Inflammatory macrophage treated with lipopolysaccharide for 4 hours (primary cell): ENCODE measurements at regions not wholly inside any gene's neighbourhood (a gene's known extent, or its start where the extent isn't known, plus 50 kb on each side); places are given as distances from the start of the nearest gene placed in this dataset.
"Not testable (repeated sequence)": the region's sequence is repeated elsewhere in the genome, so short reads cannot be mapped to it uniquely, and the experiment has no call there.

Experiments used
- DNase-seq: peaks from one replicate; pipeline ENCODE4 v3.0.0-alpha.2; 2020

DNA sequence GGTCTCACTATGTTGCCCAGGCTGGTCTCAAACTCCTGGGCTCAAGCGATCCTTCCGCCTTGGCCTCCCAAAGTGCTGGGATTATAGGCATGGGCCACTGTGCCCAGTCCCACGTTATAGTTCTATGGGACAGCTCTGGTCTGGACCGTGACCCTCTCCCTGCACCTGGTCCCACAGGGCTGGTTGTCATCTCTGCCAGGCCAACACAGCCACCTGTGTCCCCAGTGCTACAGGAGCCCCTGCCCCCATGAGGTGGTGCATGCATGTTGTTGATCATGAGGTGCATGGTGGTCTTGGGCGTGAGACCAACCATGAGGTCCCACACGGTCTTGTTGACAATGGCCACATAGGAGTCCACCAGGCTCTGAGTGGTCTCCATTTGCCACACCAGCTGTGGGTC lies 51.0 kb upstream of the UBE2Q2 start:
- not testable (repeated sequence) for DNase-seq

DNA sequence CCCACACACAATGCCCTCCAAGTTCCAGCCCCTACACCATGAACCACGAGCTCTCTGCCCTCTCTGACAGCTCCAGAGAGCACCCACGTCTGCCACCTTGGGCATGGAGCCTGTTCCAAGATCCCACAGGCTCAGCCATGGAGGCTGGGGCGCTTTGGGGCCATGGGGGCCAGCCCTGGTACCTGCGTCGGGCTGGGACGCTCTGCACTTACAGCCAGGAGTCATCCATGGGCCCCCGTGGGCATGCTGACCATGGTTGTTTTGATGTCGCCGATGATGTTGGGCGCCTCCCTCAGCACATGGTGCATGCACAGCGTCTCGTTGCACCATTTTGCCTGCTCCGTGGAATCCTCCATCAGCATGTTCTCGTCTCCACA lies 51.9 kb upstream of the UBE2Q2 start:
- DNase-seq, result no peak

DNA sequence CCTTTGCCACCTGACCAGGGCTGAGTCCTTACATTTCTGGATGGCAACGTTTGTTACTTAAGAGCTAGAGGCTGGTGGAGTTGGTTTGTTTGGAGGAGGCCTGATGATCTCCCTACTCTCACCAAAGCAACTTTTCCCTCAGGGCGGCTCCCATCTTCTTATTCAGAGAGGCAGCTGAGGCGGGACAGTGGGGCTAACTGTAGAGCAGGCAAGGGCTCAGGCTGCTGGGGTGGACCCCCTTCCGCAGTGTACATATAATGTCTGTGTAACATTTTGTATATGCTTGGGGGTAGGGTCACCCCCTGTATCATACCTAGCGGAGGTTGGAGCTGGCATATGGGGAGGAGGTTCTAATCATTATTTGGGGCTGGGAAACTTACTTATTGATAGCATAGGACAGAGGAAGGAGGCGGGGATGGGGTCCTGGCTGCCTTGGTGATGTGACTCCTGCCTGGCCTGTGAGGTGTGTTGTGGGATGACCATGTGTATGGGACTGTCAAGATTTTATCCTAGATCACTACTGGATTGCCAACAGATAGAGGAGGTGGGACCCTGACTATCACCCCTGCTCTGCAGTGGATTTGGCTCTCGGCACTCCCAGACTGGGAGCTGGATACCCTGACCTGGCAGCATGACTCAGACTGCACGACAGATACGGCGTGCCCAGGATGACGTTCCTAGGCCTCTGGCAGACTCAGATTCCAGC lies 52.5 kb upstream of the UBE2Q2 start:
- DNase-seq, result no peak

DNA sequence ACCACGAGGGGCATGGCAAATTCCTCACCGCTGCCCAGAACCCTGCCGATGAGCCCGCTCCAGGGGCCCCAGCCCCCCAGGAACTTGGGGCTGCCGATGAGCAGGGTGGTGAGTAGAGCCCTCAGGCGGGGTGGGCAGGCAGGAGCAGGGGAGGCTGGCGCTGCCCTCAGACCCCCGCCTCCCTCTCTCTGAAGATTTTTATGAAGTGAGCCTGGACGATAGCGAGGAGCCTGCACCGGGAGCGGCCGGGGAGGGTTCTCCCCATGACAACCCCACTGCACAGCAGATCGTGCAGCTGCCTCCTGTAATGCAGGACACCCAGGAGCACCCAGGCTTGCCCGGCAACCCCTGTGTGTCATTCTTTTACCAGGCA lies 56.7 kb upstream of the UBE2Q2 start:
- DNase-seq, result no peak

DNA sequence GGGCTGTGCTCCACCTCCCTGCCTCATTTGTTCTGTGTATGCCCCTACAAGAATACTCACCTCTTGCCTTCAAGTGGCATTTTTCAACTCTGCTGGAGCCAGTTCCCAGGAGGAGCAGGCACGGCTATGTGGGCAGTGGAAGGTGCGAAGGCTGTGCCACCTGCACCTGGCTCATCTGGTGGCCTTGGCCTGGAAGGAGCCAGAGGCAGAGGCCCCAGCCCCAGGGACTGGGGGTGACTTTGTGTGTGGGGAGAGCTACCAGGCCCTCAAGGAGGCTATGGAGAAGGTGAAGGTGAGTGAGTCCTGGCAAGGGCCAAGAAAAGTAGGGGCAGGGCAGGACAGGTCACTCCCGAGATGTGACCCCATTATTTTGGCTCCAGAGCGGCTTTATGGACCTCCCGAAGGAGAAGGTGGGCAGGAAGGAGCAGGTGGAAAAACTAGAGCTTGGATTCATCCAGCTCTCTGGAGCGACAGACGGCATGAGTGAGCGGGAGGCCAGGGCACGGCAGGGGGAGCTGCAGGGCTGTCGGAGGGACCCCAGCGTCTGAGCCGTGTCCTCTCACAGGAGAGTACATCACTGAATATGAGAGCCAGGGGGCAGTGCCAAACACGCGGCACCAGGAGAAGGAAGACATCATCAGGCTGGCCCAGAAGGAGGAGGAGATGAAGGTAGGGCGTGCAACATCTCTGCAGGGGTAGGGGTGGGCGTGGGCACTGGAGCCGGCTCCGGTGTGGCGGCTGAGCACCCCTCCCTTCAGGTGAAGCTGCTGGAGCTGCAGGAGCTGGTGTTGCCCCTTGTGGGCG lies 57.3 kb upstream of the UBE2Q2 start:
- DNase-seq, result no peak

DNA sequence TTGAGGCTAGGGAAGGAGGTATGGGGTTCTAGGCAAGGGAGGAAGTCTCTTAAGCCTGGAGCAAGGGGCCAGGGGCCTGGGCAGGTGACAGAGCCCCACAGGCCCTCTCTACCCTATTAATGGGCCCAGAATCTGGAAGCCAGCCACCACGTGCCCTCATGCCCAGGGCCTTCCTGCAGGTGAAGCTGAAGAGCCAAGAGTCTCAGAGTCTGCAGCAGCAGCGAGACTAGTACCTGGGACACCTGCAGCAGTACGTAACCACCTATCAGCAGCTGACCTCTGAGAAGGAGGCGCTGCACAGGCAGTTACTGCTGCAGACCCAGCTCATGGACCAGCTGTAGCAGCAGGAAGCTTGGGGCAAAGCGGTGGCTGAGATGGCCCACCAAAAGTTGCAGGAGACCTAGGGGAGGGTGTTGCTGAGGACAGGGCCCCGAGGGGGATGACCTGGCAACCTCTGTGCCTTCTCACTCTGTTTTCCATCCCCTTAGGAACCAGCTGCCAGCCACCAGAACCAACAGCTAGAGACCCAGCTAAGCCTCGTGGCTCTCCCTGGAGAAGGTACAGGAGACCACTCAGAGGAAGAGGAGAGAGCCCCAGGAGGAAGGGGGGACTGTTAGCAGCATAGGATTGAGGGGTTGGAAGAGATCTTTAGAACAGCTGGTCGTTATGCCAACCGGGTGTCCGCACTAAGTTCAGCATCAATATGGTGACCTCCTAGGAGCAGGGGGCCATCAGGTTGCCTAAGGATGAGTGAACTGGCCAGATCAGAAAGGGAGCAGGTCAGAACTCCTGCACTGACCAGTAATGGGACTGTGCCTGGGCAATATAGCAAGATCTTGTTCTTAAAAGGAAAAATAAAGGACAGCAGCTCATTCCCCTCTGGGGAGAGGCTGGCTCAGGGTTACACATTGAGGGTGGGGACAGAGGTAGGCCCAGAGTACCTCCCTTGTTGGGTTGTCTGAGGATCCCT lies 58.5 kb upstream of the UBE2Q2 start:
- not testable (repeated sequence) for DNase-seq

DNA sequence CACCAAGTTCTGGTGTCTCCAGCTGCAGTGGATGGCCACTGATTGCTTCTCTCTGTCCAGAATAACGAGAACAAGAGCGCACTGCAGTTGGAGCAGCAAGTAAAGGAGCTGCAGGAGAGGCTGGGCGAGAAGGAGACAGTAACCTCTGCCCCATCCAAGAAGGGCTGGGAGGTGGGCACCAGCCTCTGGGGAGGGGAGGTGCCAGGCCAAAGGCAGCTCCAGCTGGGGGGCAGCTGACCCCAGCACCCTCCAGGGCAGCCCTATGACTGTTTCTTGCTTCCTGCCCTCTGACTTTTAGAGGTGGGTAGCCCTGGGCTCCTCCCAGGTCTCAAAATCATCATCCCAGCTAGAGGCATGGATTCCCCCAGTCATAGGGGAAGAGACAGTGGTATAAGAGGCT lies 59.7 kb upstream of the UBE2Q2 start:
- DNase-seq, result not testable (repeated sequence)

DNA sequence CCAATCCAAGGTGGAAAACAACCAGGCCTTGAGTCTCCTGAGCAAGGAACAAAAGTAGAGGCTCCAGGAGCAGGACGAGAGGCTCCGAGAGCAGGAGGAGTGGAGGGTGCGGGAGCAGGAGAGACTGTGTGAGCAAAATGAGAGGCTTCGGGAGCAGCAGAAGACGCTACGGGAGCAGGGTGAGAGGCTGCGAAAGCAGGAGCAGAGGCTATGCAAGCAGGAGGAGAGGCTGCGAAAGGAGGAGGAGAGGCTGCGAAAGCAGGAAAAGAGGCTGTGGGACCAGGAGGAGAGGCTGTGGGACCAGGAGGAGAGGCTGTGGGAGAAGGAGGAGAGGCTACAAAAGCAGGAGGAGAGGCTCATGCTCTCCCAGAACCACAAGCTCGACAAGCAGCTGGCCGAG lies 60.3 kb upstream of the UBE2Q2 start:
- no peak for DNase-seq

DNA sequence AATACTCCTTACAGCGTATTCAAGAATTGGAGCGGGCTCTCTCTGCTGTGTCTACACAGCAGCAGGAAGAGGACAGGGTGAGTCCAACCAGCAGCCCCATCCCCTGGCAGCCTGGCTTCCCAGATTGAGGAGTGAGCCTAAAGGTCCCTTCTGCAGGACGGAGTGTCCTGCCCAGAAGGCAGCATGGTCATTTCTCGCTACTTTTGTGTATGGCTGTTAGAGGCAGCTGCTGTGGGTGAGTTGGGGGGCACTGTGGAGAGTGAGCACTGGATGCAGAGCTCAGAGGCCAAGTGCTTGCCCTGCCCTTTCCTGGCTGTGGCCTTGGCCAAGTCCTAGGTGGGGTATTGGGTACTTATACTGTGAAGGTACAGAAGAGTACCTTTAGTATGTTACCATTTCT lies 62.3 kb upstream of the UBE2Q2 start:
- DNase-seq, result not testable (repeated sequence)

DNA sequence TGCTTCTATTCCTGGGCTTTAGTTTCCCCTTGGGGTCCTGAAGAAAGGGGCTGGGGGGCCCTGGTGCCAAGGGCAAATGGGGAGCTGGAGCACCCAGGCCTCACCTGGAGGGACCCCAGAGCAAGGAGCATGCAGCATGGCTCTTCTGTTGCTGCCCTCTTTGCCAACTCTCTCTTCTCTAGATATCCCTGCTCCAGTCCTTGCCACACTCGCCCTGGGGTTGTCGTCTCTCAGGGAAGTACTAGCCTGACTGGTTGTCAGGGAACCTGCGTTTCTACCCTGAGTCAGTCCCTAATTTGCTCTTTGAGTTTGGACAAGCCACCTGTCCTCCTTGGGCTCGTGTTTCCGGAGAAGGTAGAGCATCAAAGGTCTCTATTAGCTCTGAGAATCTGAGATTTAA lies 63.7 kb upstream of the UBE2Q2 start:
- no peak for DNase-seq

DNA sequence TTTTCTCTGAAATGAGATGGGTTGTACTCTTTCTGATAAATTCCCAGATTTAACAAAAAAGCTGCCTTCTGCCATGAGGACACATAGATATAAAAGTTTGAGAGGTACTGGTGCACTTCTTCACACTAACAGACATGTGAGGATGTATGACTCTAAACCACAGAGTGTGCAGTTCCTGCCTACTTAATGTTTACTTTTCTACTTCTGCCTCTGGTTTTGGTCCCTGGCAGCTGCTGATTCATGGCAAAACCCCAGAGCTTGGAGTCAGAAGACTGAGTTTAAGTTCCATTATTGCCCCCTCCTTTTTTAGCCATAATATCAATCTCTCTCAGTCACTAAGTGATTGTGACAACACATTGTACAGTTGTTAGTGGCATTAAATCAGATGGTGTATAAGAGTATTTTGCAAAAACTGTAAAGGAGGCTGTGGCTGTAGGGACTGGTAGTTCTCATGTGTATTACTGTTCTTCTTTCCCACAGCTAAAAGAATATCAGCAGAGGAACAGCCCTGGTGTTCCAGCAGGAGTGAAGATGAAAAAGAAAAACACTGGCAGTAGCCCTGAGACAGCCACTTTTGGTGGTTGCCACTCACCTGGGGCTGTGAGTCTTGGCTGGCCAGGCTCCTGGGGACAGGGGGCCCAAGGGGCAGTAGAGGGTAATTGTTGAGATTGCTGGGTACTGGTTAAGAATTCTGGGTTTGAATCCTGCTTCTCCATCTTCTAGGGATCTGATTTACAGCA lies 64.4 kb upstream of the CSPG4 start:
- DNase-seq, result peak; percentile 40

DNA sequence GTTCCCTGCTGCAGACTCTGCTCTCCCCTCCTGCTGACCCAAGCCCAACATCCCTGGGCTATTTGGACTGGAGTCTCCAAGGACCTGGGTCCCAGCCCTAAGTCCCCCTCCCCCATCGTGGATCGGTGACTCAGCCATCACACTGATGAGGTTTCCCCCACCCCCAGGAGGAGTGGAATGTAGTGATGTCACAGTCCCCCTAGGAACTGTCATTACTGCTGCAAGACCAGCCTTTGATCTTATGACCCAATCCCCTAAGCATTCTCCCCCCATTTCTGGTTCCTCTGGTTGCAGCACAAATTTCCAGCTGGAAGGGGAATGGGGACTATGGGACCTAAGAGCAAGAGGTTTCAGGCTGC lies 63.4 kb upstream of the CSPG4 start:
- peak; percentile 9 for DNase-seq

DNA sequence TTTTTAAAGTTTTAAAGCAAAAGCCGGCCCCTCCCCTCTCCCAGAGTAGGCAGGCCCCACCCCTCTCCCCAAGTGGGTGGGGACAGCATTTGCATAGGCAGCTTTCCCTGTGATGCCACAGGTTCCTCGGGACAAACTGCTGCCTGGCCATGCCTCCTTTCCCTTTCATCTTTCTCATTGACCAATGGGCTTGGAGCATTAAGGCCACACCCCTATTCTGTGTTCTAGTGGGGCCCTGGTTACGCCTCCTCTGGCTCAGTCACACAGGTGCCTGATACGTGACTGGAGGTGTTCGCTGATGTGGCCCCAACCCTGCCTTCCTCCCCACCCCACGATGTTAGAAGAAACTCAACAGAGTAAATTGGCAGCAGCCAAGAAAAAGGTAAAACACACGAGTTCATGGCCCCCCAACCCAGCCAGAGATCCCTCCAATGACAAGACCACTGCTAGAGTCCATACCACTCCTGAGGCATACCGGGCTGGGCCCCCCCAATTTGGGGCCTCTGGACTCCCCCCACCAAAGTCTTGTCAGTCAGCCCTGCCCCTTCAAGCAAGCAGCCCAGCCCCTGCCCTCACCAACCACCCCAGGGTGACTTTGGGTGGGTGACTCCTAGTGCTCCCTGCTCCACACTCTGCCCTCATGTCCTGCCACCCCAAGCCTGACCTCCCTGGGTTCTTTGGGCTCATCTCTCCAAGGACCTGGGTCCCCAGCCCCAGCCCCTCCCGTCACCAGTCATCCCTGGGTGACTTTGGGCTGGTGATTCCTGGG lies 62.8 kb upstream of the CSPG4 start:
- no peak for DNase-seq

DNA sequence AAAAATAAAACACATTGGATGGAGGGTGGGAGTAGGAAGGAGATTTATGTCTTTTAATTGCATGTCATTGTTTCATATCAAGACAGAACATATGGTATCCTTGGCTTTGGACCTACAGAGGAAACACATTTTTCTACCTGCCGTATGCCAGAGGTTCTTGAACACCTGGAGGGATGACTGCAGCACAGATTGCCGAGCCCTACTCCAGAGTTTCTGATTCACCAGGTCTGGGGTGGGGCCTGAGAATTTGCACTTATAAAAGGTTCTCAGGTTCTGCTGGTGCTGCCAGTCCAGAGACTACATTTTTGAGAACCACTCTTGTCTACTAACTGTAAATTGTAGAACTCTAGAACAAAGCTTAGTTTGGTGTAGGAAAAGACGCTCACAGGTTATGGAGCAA lies 61.3 kb upstream of the CSPG4 start:
- DNase-seq, result not testable (repeated sequence)

DNA sequence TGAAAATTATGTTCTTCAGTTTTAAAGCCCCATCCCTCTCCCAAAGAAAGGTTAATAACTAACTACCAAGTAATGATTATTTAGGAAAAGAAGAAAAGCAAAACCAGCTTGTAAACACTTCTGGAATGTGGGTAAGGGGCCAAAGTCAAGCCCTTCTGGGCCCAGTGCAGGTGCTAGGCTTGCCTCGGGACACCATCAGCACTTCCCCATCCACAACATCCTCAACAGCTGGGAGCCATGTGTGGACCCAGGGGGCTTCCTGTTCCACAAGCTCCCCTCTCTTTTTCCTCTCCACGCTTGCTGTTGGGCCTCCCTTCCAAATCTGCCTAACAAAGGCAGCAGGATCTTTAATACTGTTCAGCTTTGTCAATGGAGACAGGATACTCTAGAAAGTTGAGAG lies 58.4 kb upstream of the CSPG4 start:
- DNase-seq, result not testable (repeated sequence)

DNA sequence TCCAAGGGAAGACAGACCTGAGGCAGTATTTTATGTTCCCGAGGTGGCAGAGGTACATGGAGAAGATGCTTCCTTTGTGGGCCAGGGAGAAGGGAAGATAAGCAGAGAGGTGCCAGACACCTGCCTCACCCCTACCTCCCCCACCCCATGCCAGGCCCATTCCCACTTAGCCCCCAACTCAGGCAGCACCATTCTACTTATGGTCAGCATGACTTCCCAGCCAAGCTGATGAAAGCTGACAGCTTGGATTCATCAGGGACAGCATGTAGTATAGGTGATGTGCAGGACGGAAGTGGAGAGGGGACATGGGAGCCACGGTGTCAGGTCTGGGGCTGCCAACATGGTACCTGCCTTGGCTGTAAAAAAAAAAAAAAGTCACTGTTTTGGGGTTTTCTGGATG lies 57.5 kb upstream of the CSPG4 start:
- no peak for DNase-seq

DNA sequence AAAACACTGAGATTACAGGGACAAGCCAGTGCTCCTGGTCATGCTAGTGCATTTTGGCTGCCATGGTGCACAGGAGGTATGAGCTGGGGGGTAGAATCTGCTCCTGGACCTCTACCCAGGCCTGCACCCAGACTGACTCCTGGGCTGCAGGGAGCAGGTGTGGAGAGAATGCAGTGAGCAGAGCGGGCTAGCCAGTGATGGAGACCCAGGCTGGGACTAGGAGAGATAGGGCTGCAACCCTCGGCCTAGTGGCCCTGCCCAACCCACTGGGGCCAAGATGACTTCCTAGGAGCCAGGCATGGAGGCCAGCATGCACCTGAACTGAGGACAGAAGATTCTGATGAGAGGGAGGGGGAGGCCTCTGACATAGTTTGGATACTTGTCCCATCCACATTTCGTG lies 55.9 kb upstream of the CSPG4 start:
- DNase-seq, result not testable (repeated sequence)

DNA sequence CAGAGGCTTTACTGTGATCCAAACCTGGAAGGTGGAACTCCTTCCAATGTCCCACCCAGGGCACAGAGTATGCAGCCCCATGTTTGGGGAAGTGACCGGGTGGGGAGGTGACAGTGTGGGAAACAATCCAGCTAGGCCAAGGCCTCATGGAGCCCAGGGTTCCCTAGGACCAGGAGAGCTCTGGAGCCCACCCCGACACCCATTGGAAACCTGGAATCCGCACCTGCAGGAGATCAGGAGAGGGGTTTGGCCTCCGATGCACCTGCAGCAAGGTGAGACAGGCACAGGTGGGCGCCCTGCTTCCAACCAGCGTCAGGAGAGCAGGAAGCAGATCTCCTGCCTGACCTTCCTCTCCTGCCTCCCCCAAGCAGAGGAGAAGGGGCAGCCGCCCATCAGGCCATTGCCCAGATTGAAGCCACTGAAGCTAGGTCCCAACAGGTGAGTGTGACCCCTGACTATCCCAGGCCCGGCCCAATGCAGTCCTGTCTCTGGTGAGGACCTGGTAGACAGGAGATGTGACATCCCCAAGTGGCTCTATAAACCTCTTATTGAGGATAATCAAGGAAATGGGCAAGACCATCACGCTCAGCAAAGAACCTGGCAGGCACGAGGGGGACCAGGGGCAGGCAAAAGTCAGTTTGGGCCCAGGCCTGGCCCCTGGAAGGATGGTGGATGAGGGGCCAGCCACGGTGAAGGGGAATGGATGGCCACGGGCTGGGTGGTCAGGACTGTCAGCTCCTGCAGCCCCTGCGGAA lies 53.1 kb upstream of the CSPG4 start:
- DNase-seq, result not testable (repeated sequence)

DNA sequence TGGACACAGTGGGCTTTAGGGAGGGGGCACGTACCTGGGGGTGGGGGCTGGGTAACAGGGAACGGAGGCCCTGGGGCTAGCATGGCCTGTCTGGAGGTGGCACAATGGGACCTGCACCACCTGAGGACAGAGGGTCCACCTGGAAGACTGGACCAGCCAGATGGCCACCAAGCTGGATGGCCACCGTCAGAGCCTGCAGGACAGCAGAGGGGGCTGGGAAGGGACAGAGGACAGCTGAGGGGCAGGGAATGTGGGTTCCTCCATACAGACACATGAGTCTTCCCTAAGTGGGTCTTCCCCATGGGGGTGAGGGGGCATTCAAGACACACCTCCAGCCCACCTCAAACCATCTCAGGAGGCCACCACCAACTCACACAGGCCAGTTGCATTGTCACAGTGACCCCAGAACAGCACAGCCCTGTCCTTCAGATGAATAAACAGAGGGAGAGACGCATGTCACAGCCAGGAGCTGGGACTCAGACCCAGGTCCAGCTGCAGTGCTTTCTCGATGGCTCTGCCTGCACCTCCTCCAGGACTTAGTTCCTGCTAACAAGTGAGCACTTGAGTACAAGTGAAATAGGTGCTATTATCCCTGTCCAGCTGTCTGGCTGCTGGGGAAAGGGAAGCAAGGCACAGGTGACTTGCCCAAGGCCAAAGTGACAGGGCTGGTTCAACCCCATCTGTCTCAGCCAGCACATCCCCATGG lies 52.4 kb upstream of the CSPG4 start:
- DNase-seq, result not testable (repeated sequence)
